ENCODE measurements at regions not wholly inside any gene's neighbourhood (a gene's known extent, or its start where the extent isn't known, plus 50 kb on each side); places are given as distances from the start of the nearest gene placed in this dataset.
A peak's percentile ranks its signal among the peaks of the same experiment; 100 is the strongest.

- peak; percentile 18 for DNase-seq (ENCODE audit: low spot score)
Measured at GRCh38 chr6:140320081-140321080, 945.9 kb upstream of the CITED2 start.

GRCh38 chr6:140319209-140319608 is 944.8 kb upstream of the CITED2 start:
- no peak for DNase-seq (ENCODE audit: low spot score)

- DNase-seq (ENCODE audit: low spot score): no peak
Measured at GRCh38 chr6:140318408-140318807, 944.0 kb upstream of the CITED2 start.

- DNase-seq (ENCODE audit: low spot score): no peak
Measured at GRCh38 chr6:140317950-140318349, 943.5 kb upstream of the CITED2 start.

GRCh38 chr6:140316966-140317365 is 942.5 kb upstream of the CITED2 start:
- no peak for DNase-seq (ENCODE audit: low spot score)

GRCh38 chr6:140314682-140315081 is 940.2 kb upstream of the CITED2 start:
- no peak for DNase-seq (ENCODE audit: low spot score)

- no peak for DNase-seq (ENCODE audit: low spot score)
Measured at GRCh38 chr6:140311146-140311545, 936.7 kb upstream of the CITED2 start.

GRCh38 chr6:140303218-140303949 is 928.9 kb upstream of the CITED2 start:
- no peak for DNase-seq (ENCODE audit: low spot score)

GRCh38 chr6:140300331-140300730 is 925.9 kb upstream of the CITED2 start:
- DNase-seq (ENCODE audit: low spot score): no peak

GRCh38 chr6:140289186-140289585 is 914.7 kb upstream of the CITED2 start:
- no peak for DNase-seq (ENCODE audit: low spot score)

GRCh38 chr6:140285998-140286690 is 911.7 kb upstream of the CITED2 start:
- no peak for DNase-seq (ENCODE audit: low spot score)

- no peak for DNase-seq (ENCODE audit: low spot score)
Measured at GRCh38 chr6:140285471-140285870, 911.0 kb upstream of the CITED2 start.

- no peak for DNase-seq (ENCODE audit: low spot score)
Measured at GRCh38 chr6:140284871-140285270, 910.4 kb upstream of the CITED2 start.

- DNase-seq (ENCODE audit: low spot score): no peak
Measured at GRCh38 chr6:140283197-140283596, 908.7 kb upstream of the CITED2 start.

GRCh38 chr6:140281767-140282166 is 907.3 kb upstream of the CITED2 start:
- DNase-seq (ENCODE audit: low spot score): no peak

- no peak for DNase-seq (ENCODE audit: low spot score)
Measured at GRCh38 chr6:140281236-140281635, 906.8 kb upstream of the CITED2 start.

- DNase-seq (ENCODE audit: low spot score): no peak
Measured at GRCh38 chr6:140276719-140277118, 902.3 kb upstream of the CITED2 start.

- no peak for DNase-seq (ENCODE audit: low spot score)
Measured at GRCh38 chr6:140276133-140276532, 901.7 kb upstream of the CITED2 start.

- DNase-seq (ENCODE audit: low spot score): no peak
Measured at GRCh38 chr6:140275725-140276124, 901.3 kb upstream of the CITED2 start.

- no peak for DNase-seq (ENCODE audit: low spot score)
Measured at GRCh38 chr6:140274548-140274947, 900.1 kb upstream of the CITED2 start.

GRCh38 chr6:140271759-140272377 is 897.4 kb upstream of the CITED2 start:
- DNase-seq (ENCODE audit: low spot score): peak; percentile 2

GRCh38 chr6:140269591-140270165 is 895.2 kb upstream of the CITED2 start:
- no peak for DNase-seq (ENCODE audit: low spot score)
